ENCODE measurements at regions not wholly inside any gene's neighbourhood (a gene's known extent, or its start where the extent isn't known, plus 50 kb on each side); places are given as distances from the start of the nearest gene placed in this dataset.
"Not testable (repeated sequence)": the region's sequence is repeated elsewhere in the genome, so short reads cannot be mapped to it uniquely, and the experiment has no call there.

- DNase-seq (ENCODE audit: low read depth in 4 of 4, low spot score in 3 of 4) = no peak
Observed at GRCh38 chr21:38039369-38039768, 123.1 kb upstream of the KCNJ6 start.

GRCh38 chr21:38039841-38040240, 123.6 kb upstream of the KCNJ6 start:
- no peak for DNase-seq (ENCODE audit: low read depth in 4 of 4, low spot score in 3 of 4)

- DNase-seq (ENCODE audit: low read depth in 4 of 4, low spot score in 3 of 4) = no peak
Observed at GRCh38 chr21:38041493-38041892, 125.2 kb upstream of the KCNJ6 start.

- DNase-seq (ENCODE audit: low read depth in 4 of 4, low spot score in 3 of 4) = no peak
Observed at GRCh38 chr21:38042246-38042645, 126.0 kb upstream of the KCNJ6 start.

GRCh38 chr21:38048167-38048566, 131.9 kb upstream of the KCNJ6 start:
- no peak for DNase-seq (ENCODE audit: low read depth in 4 of 4, low spot score in 3 of 4)

GRCh38 chr21:38054334-38054733, 138.1 kb upstream of the KCNJ6 start:
- DNase-seq (ENCODE audit: low read depth in 4 of 4, low spot score in 3 of 4) = no peak

- DNase-seq (ENCODE audit: low read depth in 4 of 4, low spot score in 3 of 4) = no peak
Observed at GRCh38 chr21:38056481-38056880, 140.2 kb upstream of the KCNJ6 start.

GRCh38 chr21:38057626-38058025, 141.4 kb upstream of the KCNJ6 start:
- no peak for DNase-seq (ENCODE audit: low read depth in 4 of 4, low spot score in 3 of 4)

GRCh38 chr21:38060533-38060932, 144.3 kb upstream of the KCNJ6 start:
- DNase-seq (ENCODE audit: low read depth in 4 of 4, low spot score in 3 of 4) = no peak

GRCh38 chr21:38067086-38067739, 151.0 kb upstream of the KCNJ6 start:
- DNase-seq (ENCODE audit: low read depth in 4 of 4, low spot score in 3 of 4) = no peak

GRCh38 chr21:38072489-38072888, 156.2 kb upstream of the KCNJ6 start:
- DNase-seq (ENCODE audit: low read depth in 4 of 4, low spot score in 3 of 4) = no peak

GRCh38 chr21:38075833-38076587, 159.8 kb upstream of the KCNJ6 start:
- DNase-seq (ENCODE audit: low read depth in 4 of 4, low spot score in 3 of 4) = peak in 3 of 4 donors; percentile 56 to 60 (median 57)

GRCh38 chr21:38077569-38077968, 161.3 kb upstream of the KCNJ6 start:
- no peak for DNase-seq (ENCODE audit: low read depth in 4 of 4, low spot score in 3 of 4)

GRCh38 chr21:38080888-38081287, 164.6 kb upstream of the KCNJ6 start:
- no peak for DNase-seq (ENCODE audit: low read depth in 4 of 4, low spot score in 3 of 4)

GRCh38 chr21:38081708-38082107, 165.5 kb upstream of the KCNJ6 start:
- DNase-seq (ENCODE audit: low read depth in 4 of 4, low spot score in 3 of 4) = no peak

GRCh38 chr21:38082936-38083485, 166.8 kb upstream of the KCNJ6 start:
- DNase-seq (ENCODE audit: low read depth in 4 of 4, low spot score in 3 of 4) = no peak

GRCh38 chr21:38083535-38083934, 167.3 kb upstream of the KCNJ6 start:
- no peak for DNase-seq (ENCODE audit: low read depth in 4 of 4, low spot score in 3 of 4)

- no peak for DNase-seq (ENCODE audit: low read depth in 4 of 4, low spot score in 3 of 4)
Observed at GRCh38 chr21:38086580-38086979, 170.2 kb upstream of the KCNJ15 start.

- no peak for DNase-seq (ENCODE audit: low read depth in 4 of 4, low spot score in 3 of 4)
Observed at GRCh38 chr21:38088916-38089762, 167.7 kb upstream of the KCNJ15 start.

- no peak for DNase-seq (ENCODE audit: low read depth in 4 of 4, low spot score in 3 of 4)
Observed at GRCh38 chr21:38089763-38090046, 167.1 kb upstream of the KCNJ15 start.

- not testable (repeated sequence) for DNase-seq (ENCODE audit: low read depth in 4 of 4, low spot score in 3 of 4)
Observed at GRCh38 chr21:38091061-38091460, 165.7 kb upstream of the KCNJ15 start.

Data from right renal pelvis (tissue), 4 donors.